Ovary (tissue), 3 donors: ENCODE measurements at regions not wholly inside any gene's neighbourhood (a gene's known extent, or its start where the extent isn't known, plus 50 kb on each side); places are given as distances from the start of the nearest gene placed in this dataset.

Source experiments
- CTCF ChIP-seq, 3 donors: fragments of 450-650 bp in 2 of 3; fragments of 200-600 bp in 1 of 3; IDR thresholded peaks; one replicate each; pipeline versions ENCODE4 v1.5.1 to v1.8.0; 2016 to 2022; ENCODE audit warnings: antibody characterized with exemption in 3 of 3, mild to moderate bottlenecking in 1 of 3
- EP300 ChIP-seq: sonication (generic); formaldehyde crosslinking; IDR thresholded peaks from one replicate; pipeline ENCODE4 v1.6.1; 2017; ENCODE audit warnings: antibody characterized with exemption
- donor health status: DM: no; HTN: no; CAD: no.

GRCh38 chr20:5410470-5410869 is 93.7 kb upstream of the PROKR2 start:
- TF ChIP-seq CTCF (IDR thresholded peaks at IDR 0.05) (no peak), EP300 (no peak)
